Lung (tissue), 11 donors: ENCODE measurements at regions not wholly inside any gene's neighbourhood (a gene's known extent, or its start where the extent isn't known, plus 50 kb on each side); places are given as distances from the start of the nearest gene placed in this dataset.
"Not testable (repeated sequence)": the region's sequence is repeated elsewhere in the genome, so short reads cannot be mapped to it uniquely, and the experiment has no call there.

ENCODE experiments used
- ATAC-seq: fragments of 200-7000 bp; cut with Tn5 transposase; one replicate; pipeline ENCODE4 v1.9.1; 2020; ENCODE audit warnings: moderate number of reproducible peaks; ENCODE audit not compliant: insufficient read depth, low FRiP score
- DNase-seq, 3 donors: peaks; one replicate each; pipeline ENCODE4 v3.0.0-alpha.2; 2013 to 2017
- H3K27ac ChIP-seq, 2 donors: one replicate each; pipeline ENCODE4 v1.5.1; 2013; ENCODE audit warnings: mild to moderate bottlenecking in 2 of 2, moderate library complexity in 2 of 2, control low read depth in 1 of 2, inconsistent platforms in 1 of 2, low read depth in 1 of 2, low read length in 1 of 2
- H3K27me3 ChIP-seq, 3 donors: one replicate each; pipeline ENCODE4 v1.5.1; 2013; ENCODE audit warnings: low read length in 2 of 3; ENCODE audit not compliant: control insufficient read depth in 3 of 3, insufficient read depth in 3 of 3
- H3K36me3 ChIP-seq, 4 donors: one replicate each; pipeline ENCODE4 v1.5.1; 2013; ENCODE audit warnings: low read length in 4 of 4, mild to moderate bottlenecking in 1 of 4, moderate library complexity in 1 of 4; ENCODE audit not compliant: control insufficient read depth in 4 of 4, insufficient read depth in 4 of 4
- H3K4me1 ChIP-seq, 5 donors: one replicate each; pipeline ENCODE4 v1.5.1; 2013; ENCODE audit warnings: low read length in 5 of 5, mild to moderate bottlenecking in 2 of 5, moderate library complexity in 1 of 5; ENCODE audit not compliant: control insufficient read depth in 5 of 5, insufficient read depth in 5 of 5
- H3K4me3 ChIP-seq: one replicate; pipeline ENCODE4 v1.5.1; 2013; ENCODE audit warnings: mild to moderate bottlenecking, control low read depth, moderate library complexity
- H3K9ac ChIP-seq, 2 donors: one replicate each; pipeline ENCODE4 v1.5.1; 2013; ENCODE audit warnings: low read length in 2 of 2, control low read depth in 1 of 2; ENCODE audit not compliant: insufficient read depth in 1 of 2
- H3K9me3 ChIP-seq, 4 donors: one replicate each; pipeline ENCODE4 v1.5.1; 2013; ENCODE audit warnings: low read length in 3 of 4, mild to moderate bottlenecking in 1 of 4, moderate library complexity in 1 of 4; ENCODE audit not compliant: control insufficient read depth in 4 of 4, insufficient read depth in 3 of 4
- WGBS, 2 donors: extraction: QIAGEN DNeasy Blood & Tissue Kit; methylation state at CpG; one replicate each; pipeline ENCODE4 v1.1.7; 2013; 5-methylcytosine and 5-hydroxymethylcytosine counted together
- TF ChIP-seq, protein P1 (sequence below): IDR thresholded peaks from 2 replicates; pipeline ENCODE4 v1.5.1; 2012; ENCODE audit warnings: mild to moderate bottlenecking; ENCODE audit errors: control extremely low read depth, extremely low read depth
- donor health status: control.
- donor health status: control.
- donor health status: Bipolar disorder and iron deficiency.
- donor health status: healthy.
- donor health status: DM: yes; HTN: yes; CAD: no.

DNA sequence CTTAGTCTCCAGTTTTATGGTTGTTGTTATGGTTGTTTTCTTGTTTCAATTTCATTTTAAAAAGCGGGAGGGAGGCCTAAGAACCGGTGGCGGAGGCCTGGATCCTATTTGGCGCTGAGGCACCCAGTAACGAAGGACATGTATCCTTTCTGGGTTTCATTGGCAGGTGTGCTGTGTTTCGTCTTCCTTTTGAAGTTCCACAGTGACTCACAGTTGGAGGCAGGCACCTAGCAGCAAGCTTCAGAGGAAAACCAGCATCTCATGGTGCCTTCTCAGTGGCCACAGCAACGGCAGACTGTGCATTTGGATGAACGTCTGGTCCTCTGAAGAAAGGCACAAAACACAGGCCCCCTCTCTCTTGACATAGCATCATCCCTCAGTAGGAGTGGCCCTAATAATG lies 697.2 kb downstream of the EFNB2 start:
- TF ChIP-seq, protein P1, sequence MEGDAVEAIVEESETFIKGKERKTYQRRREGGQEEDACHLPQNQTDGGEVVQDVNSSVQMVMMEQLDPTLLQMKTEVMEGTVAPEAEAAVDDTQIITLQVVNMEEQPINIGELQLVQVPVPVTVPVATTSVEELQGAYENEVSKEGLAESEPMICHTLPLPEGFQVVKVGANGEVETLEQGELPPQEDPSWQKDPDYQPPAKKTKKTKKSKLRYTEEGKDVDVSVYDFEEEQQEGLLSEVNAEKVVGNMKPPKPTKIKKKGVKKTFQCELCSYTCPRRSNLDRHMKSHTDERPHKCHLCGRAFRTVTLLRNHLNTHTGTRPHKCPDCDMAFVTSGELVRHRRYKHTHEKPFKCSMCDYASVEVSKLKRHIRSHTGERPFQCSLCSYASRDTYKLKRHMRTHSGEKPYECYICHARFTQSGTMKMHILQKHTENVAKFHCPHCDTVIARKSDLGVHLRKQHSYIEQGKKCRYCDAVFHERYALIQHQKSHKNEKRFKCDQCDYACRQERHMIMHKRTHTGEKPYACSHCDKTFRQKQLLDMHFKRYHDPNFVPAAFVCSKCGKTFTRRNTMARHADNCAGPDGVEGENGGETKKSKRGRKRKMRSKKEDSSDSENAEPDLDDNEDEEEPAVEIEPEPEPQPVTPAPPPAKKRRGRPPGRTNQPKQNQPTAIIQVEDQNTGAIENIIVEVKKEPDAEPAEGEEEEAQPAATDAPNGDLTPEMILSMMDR: no peak
- ATAC-seq: no peak
- H3K36me3 ChIP-seq: no peaks in the 10 kb centered on the region
- H3K9me3 ChIP-seq: peaks cover 0 to 3% (median 0%) of the 10 kb centered on the region in 4 donors
- H3K27ac ChIP-seq: no peak overlapping the region
- H3K4me1 ChIP-seq: peaks cover 0 to 4% (median 0%) of the 10 kb centered on the region in 5 donors
- H3K4me3 ChIP-seq: no peak overlapping the region
- H3K9ac ChIP-seq: no peak overlapping the region
- no peaks in the 10 kb centered on the region for H3K27me3 ChIP-seq
- no peak for DNase-seq
- 95% methylated on average over 8 of the region's 8 CpGs for WGBS, 2 donors

DNA sequence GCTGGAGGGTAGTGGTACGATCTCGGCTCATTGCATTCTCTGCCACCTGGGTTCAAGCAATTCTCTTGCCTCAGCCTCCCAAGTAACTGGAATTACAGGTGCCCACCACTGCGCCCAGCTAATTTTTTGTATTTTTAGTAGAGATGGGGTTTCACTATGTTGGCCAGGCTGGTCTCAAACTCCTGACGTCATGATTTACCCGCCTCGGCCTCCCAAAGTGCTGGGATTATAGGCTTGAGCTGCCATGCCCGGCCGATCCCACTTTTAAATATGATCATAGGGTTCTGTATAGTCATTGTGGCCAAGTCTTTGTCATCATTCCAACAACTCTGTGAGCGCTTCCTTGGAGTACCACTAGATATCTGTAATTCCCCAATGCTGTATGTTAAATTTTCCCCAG lies 698.2 kb downstream of the EFNB2 start:
- H3K4me1 ChIP-seq, DNase-seq, H3K36me3 ChIP-seq, H3K27ac ChIP-seq, H3K4me3 ChIP-seq, H3K27me3 ChIP-seq, H3K9me3 ChIP-seq, ATAC-seq, H3K9ac ChIP-seq: not testable (repeated sequence)
- WGBS, 2 donors: 96% methylated on average over 9 of the region's 9 CpGs

DNA sequence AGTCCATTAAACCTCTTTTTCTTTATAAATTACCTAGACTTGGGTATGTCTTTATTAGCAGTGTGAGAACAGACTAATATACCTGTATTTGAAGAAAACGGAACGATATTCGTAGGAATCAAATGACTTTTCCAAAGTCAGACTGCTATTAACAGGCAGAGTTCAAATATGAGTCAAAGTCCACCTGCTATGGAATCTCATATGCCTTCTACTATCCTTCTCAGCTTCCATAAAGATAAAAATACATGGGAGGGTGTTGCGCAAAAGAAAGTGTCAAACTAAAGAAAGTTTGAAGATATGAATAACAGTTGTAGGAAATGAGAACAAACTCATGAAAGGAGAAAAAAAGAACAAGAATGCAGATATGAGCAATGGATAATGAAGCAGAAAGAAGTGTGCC lies 704.6 kb downstream of the EFNB2 start:
- Histone ChIP-seq H3K4me1 (peaks cover 0 to 4% (median 0%) of the 10 kb centered on the region in 5 donors), H3K27me3 (no peaks in the 10 kb centered on the region), H3K9ac (no peak overlapping the region), H3K27ac (no peak overlapping the region), H3K36me3 (no peaks in the 10 kb centered on the region), H3K4me3 (no peak overlapping the region), H3K9me3 (peaks cover 0 to 5% (median 0%) of the 10 kb centered on the region in 4 donors)
- ATAC-seq (no peak), DNase-seq (no peak)
- 47 to 57% methylated on average over 4 of the region's 4 CpGs for WGBS, 2 donors
- TF ChIP-seq, protein P1: no peak

DNA sequence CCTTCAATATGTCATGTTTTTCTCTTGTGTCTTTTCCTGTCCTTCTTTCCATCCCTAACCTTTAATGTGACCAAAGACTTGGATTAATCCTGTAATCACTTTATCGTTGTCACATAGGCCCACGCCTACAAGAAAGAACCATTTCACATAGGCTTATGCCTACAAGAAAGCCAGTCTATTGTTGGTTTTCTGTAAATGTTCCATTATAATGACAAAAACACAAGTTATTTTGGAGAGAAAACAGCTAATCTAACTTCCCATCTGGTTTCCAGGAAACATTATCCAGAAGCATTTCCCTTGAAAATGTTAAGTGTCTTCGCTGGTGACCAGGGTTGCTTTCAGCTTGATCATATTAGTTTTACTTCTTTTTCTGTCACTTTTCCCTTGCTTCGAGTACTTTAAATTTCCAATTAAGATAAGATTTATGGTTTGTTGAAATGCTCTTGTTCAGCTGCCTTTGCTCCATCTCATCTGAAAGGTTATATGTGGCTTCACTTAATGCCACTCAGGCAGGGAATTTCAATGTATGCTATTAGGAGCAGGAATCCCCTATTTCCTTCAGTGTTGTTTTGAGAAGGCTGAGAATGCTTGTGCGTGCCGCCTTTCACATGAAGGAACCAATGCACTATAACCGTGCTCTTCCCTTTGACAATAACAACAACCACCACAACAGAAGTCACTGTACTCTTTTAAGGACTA lies 708.2 kb downstream of the EFNB2 start:
- TF ChIP-seq, protein P1: no peak
- WGBS, 2 donors: 77 to 83% methylated on average over 7 of the region's 7 CpGs
- H3K9me3 ChIP-seq: peaks cover 0 to 2% (median 0%) of the 10 kb centered on the region in 4 donors
- peaks cover 0 to 4% (median 0%) of the 10 kb centered on the region in 5 donors for H3K4me1 ChIP-seq
- no peaks in the 10 kb centered on the region for H3K36me3 ChIP-seq
- H3K27ac ChIP-seq: no peak overlapping the region
- ATAC-seq (no peak), DNase-seq (no peak)
- H3K27me3 ChIP-seq: no peaks in the 10 kb centered on the region
- H3K9ac ChIP-seq: no peak overlapping the region
- no peak overlapping the region for H3K4me3 ChIP-seq
